ENCODE measurements at regions not wholly inside any gene's neighbourhood (a gene's known extent, or its start where the extent isn't known, plus 50 kb on each side); places are given as distances from the start of the nearest gene placed in this dataset.

DNA sequence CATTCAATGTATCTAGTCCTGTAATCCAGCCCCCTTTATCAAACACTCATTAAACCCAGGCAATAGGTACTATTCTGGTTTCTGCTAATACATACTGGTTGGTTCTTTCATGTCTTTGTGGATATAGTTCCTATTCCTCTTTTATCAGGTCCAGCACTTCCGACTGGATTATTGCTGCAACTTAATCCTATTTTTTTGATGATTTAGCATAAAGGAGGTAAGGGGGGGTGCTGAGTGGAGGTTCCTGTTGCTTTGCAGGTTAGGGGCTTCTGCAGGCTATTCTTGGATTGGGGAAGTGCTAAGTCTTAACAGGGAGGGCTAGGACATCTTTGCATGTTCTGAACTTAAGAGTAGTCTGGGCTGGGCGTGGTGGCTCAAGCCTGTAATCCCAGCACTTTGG is 377.7 kb downstream of the FGF10 start:
- Histone ChIP-seq H3K27me3 (no peaks in the 10 kb centered on the region), H3K4me3 (no peak overlapping the region), H3K9me3 (peaks cover 0 to 6% (median 0%) of the 10 kb centered on the region in 4 donors), H3K4me1 (no peaks in the 10 kb centered on the region), H3K36me3 (no peaks in the 10 kb centered on the region), H3K27ac (no peak overlapping the region)
- intact Hi-C loops (cut with DNase I): no loop called here
- 59 to 75% methylated on average over 2 of the region's 2 CpGs for WGBS, 2 donors
- TF ChIP-seq EP300 (IDR thresholded peaks at IDR 0.05): no peak
- no peak for TF ChIP-seq POLR2AphosphoS5 (IDR thresholded peaks at IDR 0.05)
- TF ChIP-seq, protein P1, sequence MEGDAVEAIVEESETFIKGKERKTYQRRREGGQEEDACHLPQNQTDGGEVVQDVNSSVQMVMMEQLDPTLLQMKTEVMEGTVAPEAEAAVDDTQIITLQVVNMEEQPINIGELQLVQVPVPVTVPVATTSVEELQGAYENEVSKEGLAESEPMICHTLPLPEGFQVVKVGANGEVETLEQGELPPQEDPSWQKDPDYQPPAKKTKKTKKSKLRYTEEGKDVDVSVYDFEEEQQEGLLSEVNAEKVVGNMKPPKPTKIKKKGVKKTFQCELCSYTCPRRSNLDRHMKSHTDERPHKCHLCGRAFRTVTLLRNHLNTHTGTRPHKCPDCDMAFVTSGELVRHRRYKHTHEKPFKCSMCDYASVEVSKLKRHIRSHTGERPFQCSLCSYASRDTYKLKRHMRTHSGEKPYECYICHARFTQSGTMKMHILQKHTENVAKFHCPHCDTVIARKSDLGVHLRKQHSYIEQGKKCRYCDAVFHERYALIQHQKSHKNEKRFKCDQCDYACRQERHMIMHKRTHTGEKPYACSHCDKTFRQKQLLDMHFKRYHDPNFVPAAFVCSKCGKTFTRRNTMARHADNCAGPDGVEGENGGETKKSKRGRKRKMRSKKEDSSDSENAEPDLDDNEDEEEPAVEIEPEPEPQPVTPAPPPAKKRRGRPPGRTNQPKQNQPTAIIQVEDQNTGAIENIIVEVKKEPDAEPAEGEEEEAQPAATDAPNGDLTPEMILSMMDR (IDR thresholded peaks at IDR 0.05): no peak
- no peak for TF ChIP-seq POLR2A (IDR thresholded peaks at IDR 0.05)
- DNase-seq: no peak

DNA sequence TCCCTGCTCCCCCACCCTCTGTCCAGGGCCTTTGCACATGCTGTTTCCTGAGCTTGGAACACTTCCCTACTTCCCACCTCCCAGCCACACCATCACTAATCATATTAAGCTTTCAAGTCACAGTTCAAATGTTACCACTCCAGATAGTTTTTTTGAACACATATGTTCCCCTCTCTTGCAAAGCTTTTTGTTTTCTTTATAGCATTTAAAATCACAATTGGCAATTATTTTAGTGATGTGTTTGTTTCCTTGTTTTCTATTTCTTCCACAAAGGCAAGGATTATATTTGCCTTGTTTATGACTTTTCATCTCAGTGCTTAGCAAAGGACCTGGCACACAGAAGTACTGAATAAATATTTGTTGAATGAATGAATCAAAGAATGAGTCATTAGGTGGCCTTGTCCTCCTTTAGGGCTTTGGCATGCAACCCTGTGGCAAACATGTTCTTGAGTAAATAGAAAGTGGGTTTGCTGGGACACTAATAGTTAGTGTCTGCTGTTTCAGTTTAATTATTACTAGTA is 386.8 kb downstream of the FGF10 start:
- Histone ChIP-seq H3K36me3 (no peaks in the 10 kb centered on the region), H3K4me1 (peaks cover 0 to 18% (median 11%) of the 10 kb centered on the region in 4 donors), H3K9me3 (no peaks in the 10 kb centered on the region), H3K27me3 (no peaks in the 10 kb centered on the region), H3K27ac (no peak overlapping the region), H3K4me3 (no peak overlapping the region)
- no peak for TF ChIP-seq EP300 (IDR thresholded peaks at IDR 0.05)
- TF ChIP-seq POLR2AphosphoS5 (IDR thresholded peaks at IDR 0.05): no peak
- TF ChIP-seq, protein P1 (IDR thresholded peaks at IDR 0.05): no peak
- no peak for TF ChIP-seq POLR2A (IDR thresholded peaks at IDR 0.05)
- no peak for DNase-seq
- intact Hi-C loops (cut with DNase I): no loop called here

DNA sequence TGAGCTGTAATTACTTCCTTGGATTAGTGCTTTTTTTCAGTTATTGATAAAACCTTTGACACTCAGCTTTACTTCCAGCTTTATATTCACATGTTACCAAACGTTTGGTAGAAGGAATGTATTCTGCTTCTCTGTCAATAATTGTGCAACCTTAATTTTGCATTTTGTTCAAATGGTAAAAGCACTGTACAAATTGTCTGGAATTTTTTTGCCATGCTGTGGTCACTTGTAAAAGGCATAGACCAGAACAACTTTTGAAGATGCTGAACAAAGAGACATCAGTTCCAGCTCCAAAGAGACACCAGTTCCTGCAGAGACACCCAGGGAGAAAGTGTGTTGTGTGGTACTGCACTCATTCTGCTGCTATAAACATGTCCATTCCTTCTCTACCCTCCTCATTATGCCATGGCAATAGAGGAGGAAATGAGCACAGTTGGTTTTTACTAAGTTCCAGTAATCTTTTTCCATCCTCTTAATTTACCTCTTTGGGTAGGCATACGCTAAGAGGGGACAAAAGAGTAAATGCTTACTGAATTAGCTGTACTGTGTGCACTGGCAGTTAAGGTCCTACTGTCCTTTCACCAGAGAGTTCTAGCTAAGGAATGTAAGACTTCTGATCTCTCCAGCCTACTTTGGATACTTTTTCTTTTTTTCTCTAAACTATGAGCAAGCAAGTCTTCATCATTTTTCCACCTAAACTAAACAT is 387.4 kb downstream of the FGF10 start:
- intact Hi-C loops (cut with DNase I): no loop called here
- Histone ChIP-seq H3K36me3 (no peaks in the 10 kb centered on the region), H3K9me3 (no peaks in the 10 kb centered on the region), H3K27ac (no peak overlapping the region), H3K4me1 (peaks cover 0 to 18% (median 12%) of the 10 kb centered on the region in 4 donors), H3K4me3 (no peak overlapping the region), H3K27me3 (no peaks in the 10 kb centered on the region)
- no peak for DNase-seq
- WGBS, 2 donors: 45 to 71% methylated on average over 2 of the region's 2 CpGs
- TF ChIP-seq, protein P1 (IDR thresholded peaks at IDR 0.05): no peak
- TF ChIP-seq POLR2AphosphoS5 (IDR thresholded peaks at IDR 0.05) (no peak), POLR2A (IDR thresholded peaks at IDR 0.05) (no peak), EP300 (IDR thresholded peaks at IDR 0.05) (no peak)

DNA sequence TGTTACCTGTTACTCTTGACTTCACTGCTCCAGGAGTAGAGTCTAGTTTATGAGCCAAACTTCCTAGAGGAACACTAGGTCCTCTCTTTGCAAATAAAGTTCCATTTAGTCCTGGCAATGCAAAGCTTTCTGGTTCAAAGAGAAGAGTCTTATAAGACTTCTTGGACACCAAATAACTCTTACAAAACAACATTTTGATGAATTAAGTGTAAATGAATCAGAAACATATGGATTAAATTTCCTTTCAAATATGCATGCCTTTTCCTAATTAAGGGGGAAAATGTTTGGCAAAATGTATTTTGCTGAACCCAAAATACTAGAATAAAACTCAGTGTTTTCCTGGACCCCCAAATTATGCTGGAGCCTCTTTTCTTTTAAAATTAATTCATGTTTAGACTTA is 388.0 kb downstream of the FGF10 start:
- TF ChIP-seq EP300 (IDR thresholded peaks at IDR 0.05): no peak
- no peak for TF ChIP-seq POLR2A (IDR thresholded peaks at IDR 0.05)
- TF ChIP-seq, protein P1 (IDR thresholded peaks at IDR 0.05): no peak
- no peak for TF ChIP-seq POLR2AphosphoS5 (IDR thresholded peaks at IDR 0.05)
- H3K27me3 ChIP-seq: no peaks in the 10 kb centered on the region
- no peak for DNase-seq
- no peaks in the 10 kb centered on the region for H3K36me3 ChIP-seq
- H3K4me3 ChIP-seq: no peak overlapping the region
- intact Hi-C loops (cut with DNase I): no loop called here
- peaks cover 0 to 18% (median 12%) of the 10 kb centered on the region in 4 donors for H3K4me1 ChIP-seq
- no peak overlapping the region for H3K27ac ChIP-seq
- H3K9me3 ChIP-seq: no peaks in the 10 kb centered on the region
